ENCODE measurements at regions not wholly inside any gene's neighbourhood (a gene's known extent, or its start where the extent isn't known, plus 50 kb on each side); places are given as distances from the start of the nearest gene placed in this dataset.

- TF ChIP-seq CTCF (IDR thresholded peaks at IDR 0.05) (no peak), POLR2A (IDR thresholded peaks at IDR 0.05) (no peak)
Observed at GRCh38 chr12:58995666-58996363, 75.5 kb upstream of the LRIG3 start.

Data from esophagus squamous epithelium (tissue), 4 donors.